ENCODE measurements at regions not wholly inside any gene's neighbourhood (a gene's known extent, or its start where the extent isn't known, plus 50 kb on each side); places are given as distances from the start of the nearest gene placed in this dataset.

GRCh38 chr15:97881346-97881965 lies 79.0 kb upstream of the ARRDC4 start:
- Mint-ChIP-seq H3K4me3 (no peak overlapping the region), H3K4me1 (no peaks in the 10 kb centered on the region), H3K9me3 (peaks cover 12% of the 10 kb centered on the region), H3K27ac (no peak overlapping the region), H3K36me3 (no peaks in the 10 kb centered on the region)
- ATAC-seq (no peak), DNase-seq (ENCODE audit: low spot score in 2 of 2) (no peak)

GRCh38 chr15:97884513-97885131 lies 75.9 kb upstream of the ARRDC4 start:
- ATAC-seq (no peak), DNase-seq (ENCODE audit: low spot score in 2 of 2) (no peak)
- Mint-ChIP-seq H3K27ac (no peak overlapping the region), H3K4me1 (no peaks in the 10 kb centered on the region), H3K4me3 (no peak overlapping the region), H3K36me3 (no peaks in the 10 kb centered on the region), H3K9me3 (peaks cover 10% of the 10 kb centered on the region)

- no peaks in the 10 kb centered on the region for H3K4me1 Mint-ChIP-seq
- H3K27ac Mint-ChIP-seq = no peak overlapping the region
- H3K4me3 Mint-ChIP-seq = no peak overlapping the region
- no peaks in the 10 kb centered on the region for H3K36me3 Mint-ChIP-seq
- ATAC-seq = no peak
- no peak for DNase-seq (ENCODE audit: low spot score in 2 of 2)
- H3K9me3 Mint-ChIP-seq = peaks cover 4% of the 10 kb centered on the region
These were observed 70.2 kb upstream of the ARRDC4 start for GRCh38 chr15:97890307-97890706.

GRCh38 chr15:97892167-97892938 lies 68.2 kb upstream of the ARRDC4 start:
- H3K36me3 Mint-ChIP-seq = no peaks in the 10 kb centered on the region
- no peak overlapping the region for H3K27ac Mint-ChIP-seq
- H3K9me3 Mint-ChIP-seq = peaks cover 4% of the 10 kb centered on the region
- DNase-seq (ENCODE audit: low spot score in 2 of 2) (no peak), ATAC-seq (no peak)
- H3K4me3 Mint-ChIP-seq = no peak overlapping the region
- H3K4me1 Mint-ChIP-seq = no peaks in the 10 kb centered on the region

- no peak overlapping the region for H3K27ac Mint-ChIP-seq
- DNase-seq (ENCODE audit: low spot score in 2 of 2) = no peak
These were observed 66.5 kb upstream of the ARRDC4 start for GRCh38 chr15:97893967-97894366.

GRCh38 chr15:97899981-97900380 lies 60.5 kb upstream of the ARRDC4 start:
- ATAC-seq (no peak), DNase-seq (ENCODE audit: low spot score in 2 of 2) (no peak)
- H3K9me3 Mint-ChIP-seq = no peaks in the 10 kb centered on the region
- no peaks in the 10 kb centered on the region for H3K4me1 Mint-ChIP-seq
- no peak overlapping the region for H3K4me3 Mint-ChIP-seq
- no peaks in the 10 kb centered on the region for H3K36me3 Mint-ChIP-seq
- no peak overlapping the region for H3K27ac Mint-ChIP-seq

More at GRCh38 chr15:97893967-97894366, 66.5 kb upstream of the ARRDC4 start:
- Mint-ChIP-seq H3K9me3 (no peaks in the 10 kb centered on the region), H3K4me1 (no peaks in the 10 kb centered on the region), H3K36me3 (no peaks in the 10 kb centered on the region), H3K4me3 (no peak overlapping the region)
- ATAC-seq = no peak

GRCh38 chr15:97902140-97902780 lies 58.2 kb upstream of the ARRDC4 start:
- Mint-ChIP-seq H3K9me3 (no peaks in the 10 kb centered on the region), H3K27ac (no peak overlapping the region), H3K4me3 (no peak overlapping the region), H3K4me1 (no peaks in the 10 kb centered on the region), H3K36me3 (no peaks in the 10 kb centered on the region)
- no peak for DNase-seq (ENCODE audit: low spot score in 2 of 2)
- no peak for ATAC-seq

GRCh38 chr15:97903560-97903959 lies 56.9 kb upstream of the ARRDC4 start:
- ATAC-seq (no peak), DNase-seq (ENCODE audit: low spot score in 2 of 2) (no peak)
- H3K9me3 Mint-ChIP-seq = peaks cover 3% of the 10 kb centered on the region
- H3K4me1 Mint-ChIP-seq = no peaks in the 10 kb centered on the region
- H3K4me3 Mint-ChIP-seq = no peak overlapping the region
- no peaks in the 10 kb centered on the region for H3K36me3 Mint-ChIP-seq
- H3K27ac Mint-ChIP-seq = no peak overlapping the region

- no peak for ATAC-seq
- H3K4me1 Mint-ChIP-seq = no peaks in the 10 kb centered on the region
These were observed 56.4 kb upstream of the ARRDC4 start for GRCh38 chr15:97903971-97904572.

GRCh38 chr15:97909291-97909891 lies 51.1 kb upstream of the ARRDC4 start:
- Mint-ChIP-seq H3K9me3 (peaks cover 3% of the 10 kb centered on the region), H3K4me3 (no peak overlapping the region), H3K27ac (no peak overlapping the region), H3K4me1 (no peaks in the 10 kb centered on the region), H3K36me3 (no peaks in the 10 kb centered on the region)
- ATAC-seq = peak; percentile 55
- no peak for DNase-seq (ENCODE audit: low spot score in 2 of 2)

More at GRCh38 chr15:97903971-97904572, 56.4 kb upstream of the ARRDC4 start:
- Mint-ChIP-seq H3K36me3 (no peaks in the 10 kb centered on the region), H3K4me3 (no peak overlapping the region), H3K27ac (no peak overlapping the region), H3K9me3 (peaks cover 3% of the 10 kb centered on the region)
- no peak for DNase-seq (ENCODE audit: low spot score in 2 of 2)

Data from stimulated activated effector memory CD8-positive, alpha-beta T cell treated with anti-CD3 and anti-CD28 coated beads, Interleukin-12 subunit alpha, Interleukin-12 subunit beta, amount 100 ng/mL, for 72 hours (primary cell).